NB4 (cell line): ENCODE measurements at regions not wholly inside any gene's neighbourhood (a gene's known extent, or its start where the extent isn't known, plus 50 kb on each side); places are given as distances from the start of the nearest gene placed in this dataset.
"Not testable (repeated sequence)": the region's sequence is repeated elsewhere in the genome, so short reads cannot be mapped to it uniquely, and the experiment has no call there.

Source experiments
- DNase-seq: peaks from one replicate; pipeline ENCODE4 v3.0.0; 2010; ENCODE audit warnings: low read depth
- H3K4me3 ChIP-seq: one replicate; pipeline ENCODE4 v1.5.1; 2011; ENCODE audit warnings: mild to moderate bottlenecking, low read depth, low read length, moderate library complexity
- MYC ChIP-seq: IDR thresholded peaks from 2 replicates; pipeline ENCODE4 v1.6.1; 2011; ENCODE audit warnings: low read depth, low read length
- POLR2A ChIP-seq: IDR thresholded peaks from 2 replicates; pipeline ENCODE4 v1.6.1; 2011; ENCODE audit warnings: mild to moderate bottlenecking; ENCODE audit not compliant: insufficient read length; ENCODE audit errors: extremely low read depth
- TF ChIP-seq, protein P1 (sequence below): IDR thresholded peaks from one replicate; pipeline ENCODE4 v1.5.1; 2012; ENCODE audit warnings: low read depth, low read length
- TF ChIP-seq, protein P2 (sequence below): IDR thresholded peaks from 2 replicates; pipeline ENCODE4 v1.6.1; 2011; ENCODE audit warnings: low read depth, low read length

DNA sequence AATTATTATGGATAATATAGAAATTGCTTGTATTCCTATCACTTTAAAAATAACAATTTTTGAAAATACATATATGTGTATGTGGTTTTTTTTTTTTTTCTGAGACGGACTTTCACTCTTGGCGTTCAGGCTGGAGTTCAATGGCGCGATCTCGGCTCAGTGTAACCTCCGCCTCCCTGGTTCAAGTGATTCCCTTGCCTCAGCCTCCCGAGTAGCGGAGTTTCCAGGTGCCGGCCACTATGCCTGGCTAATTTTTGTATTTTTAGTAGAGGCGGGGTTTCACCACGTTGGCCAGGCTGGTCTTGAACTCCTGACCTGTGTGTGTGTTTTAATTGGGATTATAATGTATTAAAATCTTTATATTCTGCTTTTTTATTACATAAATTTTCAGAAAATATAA, 97.9 kb upstream of the NUDT6 start:
- no peak overlapping the region for H3K4me3 ChIP-seq
- TF ChIP-seq, protein P1, sequence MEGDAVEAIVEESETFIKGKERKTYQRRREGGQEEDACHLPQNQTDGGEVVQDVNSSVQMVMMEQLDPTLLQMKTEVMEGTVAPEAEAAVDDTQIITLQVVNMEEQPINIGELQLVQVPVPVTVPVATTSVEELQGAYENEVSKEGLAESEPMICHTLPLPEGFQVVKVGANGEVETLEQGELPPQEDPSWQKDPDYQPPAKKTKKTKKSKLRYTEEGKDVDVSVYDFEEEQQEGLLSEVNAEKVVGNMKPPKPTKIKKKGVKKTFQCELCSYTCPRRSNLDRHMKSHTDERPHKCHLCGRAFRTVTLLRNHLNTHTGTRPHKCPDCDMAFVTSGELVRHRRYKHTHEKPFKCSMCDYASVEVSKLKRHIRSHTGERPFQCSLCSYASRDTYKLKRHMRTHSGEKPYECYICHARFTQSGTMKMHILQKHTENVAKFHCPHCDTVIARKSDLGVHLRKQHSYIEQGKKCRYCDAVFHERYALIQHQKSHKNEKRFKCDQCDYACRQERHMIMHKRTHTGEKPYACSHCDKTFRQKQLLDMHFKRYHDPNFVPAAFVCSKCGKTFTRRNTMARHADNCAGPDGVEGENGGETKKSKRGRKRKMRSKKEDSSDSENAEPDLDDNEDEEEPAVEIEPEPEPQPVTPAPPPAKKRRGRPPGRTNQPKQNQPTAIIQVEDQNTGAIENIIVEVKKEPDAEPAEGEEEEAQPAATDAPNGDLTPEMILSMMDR: no peak
- TF ChIP-seq POLR2A (no peak), MYC (no peak)
- TF ChIP-seq, protein P2, sequence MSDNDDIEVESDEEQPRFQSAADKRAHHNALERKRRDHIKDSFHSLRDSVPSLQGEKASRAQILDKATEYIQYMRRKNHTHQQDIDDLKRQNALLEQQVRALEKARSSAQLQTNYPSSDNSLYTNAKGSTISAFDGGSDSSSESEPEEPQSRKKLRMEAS: no peak
- DNase-seq: no peak

DNA sequence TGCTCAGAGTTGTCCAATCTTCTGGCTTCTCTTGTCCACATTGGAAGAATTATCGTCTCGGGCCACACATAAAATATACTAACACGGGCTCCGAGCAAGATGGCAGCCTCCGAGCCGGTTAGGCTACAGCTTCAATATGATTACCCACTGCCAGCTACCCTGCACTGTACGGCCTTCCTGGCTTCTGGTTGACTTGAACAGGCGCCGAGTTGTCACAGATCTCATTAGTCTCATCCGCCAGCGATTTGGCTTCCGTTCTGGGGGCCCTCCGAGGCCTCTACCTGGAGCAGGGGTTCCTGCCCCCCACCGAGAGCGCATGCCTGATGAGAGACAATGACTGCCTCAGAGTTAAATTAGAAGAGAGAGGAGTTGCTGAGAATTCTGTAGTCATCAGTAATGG, 101.2 kb upstream of the NUDT6 start:
- no peak for TF ChIP-seq MYC
- TF ChIP-seq POLR2A: no peak
- TF ChIP-seq, protein P2: no peak
- TF ChIP-seq, protein P1: no peak
- DNase-seq: no peak
- no peak overlapping the region for H3K4me3 ChIP-seq

DNA sequence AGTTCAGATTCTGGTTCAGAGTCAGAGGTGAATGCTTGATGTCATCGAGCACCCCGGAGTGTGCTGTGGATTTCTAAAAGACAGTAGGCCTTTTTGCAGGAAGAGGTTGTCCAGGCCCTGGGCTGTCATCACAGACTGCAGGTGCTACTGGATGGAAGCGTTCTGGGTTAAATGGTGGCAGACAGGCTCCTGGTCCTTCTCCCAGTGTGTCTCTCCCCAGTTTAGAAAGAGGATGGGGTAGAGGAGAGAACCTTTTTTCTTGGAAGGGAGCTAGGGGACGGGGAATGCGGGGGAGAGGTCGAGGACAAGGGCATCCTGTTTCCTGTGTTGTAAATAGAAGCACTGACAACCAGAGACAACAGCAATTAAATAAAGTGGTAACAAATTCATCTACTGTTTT, 102.3 kb upstream of the NUDT6 start:
- TF ChIP-seq, protein P1: no peak
- TF ChIP-seq MYC: no peak
- no peak for TF ChIP-seq POLR2A
- TF ChIP-seq, protein P2: no peak
- H3K4me3 ChIP-seq: no peak overlapping the region
- peak; percentile 2 for DNase-seq

DNA sequence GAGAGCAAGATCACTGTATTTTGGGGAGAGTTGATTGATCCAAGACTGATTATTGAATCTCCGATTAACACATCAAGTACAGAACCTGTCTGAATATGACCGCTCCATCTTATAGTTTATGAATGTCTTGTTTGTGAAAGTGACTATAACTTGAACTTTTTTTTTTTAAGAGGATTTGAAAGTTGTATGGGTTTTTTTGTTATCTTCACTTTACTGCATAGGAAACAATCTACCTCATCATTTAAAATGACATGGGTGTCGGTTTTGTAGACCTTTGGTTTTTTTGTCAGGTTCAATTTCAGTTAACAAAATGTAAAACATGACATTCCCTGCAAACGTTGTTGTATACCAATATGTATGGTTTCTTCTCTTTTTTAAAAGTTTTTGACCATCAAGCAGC, 103.0 kb upstream of the NUDT6 start:
- H3K4me3 ChIP-seq: no peak overlapping the region
- no peak for DNase-seq
- TF ChIP-seq POLR2A: no peak
- TF ChIP-seq, protein P2: no peak
- TF ChIP-seq, protein P1: no peak
- no peak for TF ChIP-seq MYC

DNA sequence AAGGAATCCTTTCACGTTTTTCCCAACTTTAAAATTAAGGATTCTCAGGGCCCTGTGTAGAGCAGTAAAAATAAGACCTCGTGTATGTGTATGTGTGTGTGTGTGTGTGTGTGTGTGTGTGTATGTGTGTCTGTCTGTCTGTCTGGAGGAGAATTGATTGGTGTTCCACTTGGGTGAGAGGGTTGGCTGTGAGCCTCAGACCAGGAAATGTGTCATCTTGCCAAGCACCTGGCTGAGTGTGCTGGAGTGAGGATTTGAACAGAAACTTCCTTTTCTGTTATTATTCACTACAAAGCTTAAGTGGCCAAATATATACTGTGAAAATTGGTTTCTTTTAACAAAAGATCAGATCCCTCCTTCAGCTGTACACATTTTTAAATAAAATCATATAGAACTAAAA, 103.6 kb upstream of the NUDT6 start:
- not testable (repeated sequence) for H3K4me3 ChIP-seq
- peak; percentile 17 for DNase-seq

DNA sequence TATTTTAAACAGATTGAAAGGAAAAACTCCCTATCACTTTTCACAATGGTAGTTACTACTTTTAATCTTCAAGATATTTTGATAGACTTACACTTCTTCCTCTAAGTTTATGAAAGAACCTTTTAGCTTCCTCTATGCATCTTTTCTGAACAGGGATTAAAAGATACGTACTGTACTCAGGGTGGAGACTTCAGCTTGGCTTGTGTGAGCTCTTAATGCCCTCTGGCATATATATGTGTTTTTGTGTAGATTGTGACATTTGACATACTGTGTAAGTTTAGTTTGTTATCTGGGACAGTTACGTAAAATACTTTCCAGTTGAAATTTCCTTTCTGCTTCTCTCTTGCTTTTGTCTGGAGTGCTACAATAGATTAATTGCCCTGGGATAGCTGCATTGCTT, 109.3 kb upstream of the NUDT6 start:
- H3K4me3 ChIP-seq: no peak overlapping the region
- DNase-seq: no peak
- TF ChIP-seq, protein P1: no peak
- TF ChIP-seq MYC (no peak), POLR2A (no peak)
- TF ChIP-seq, protein P2: no peak
